GM12873 (cell line): ENCODE measurements at regions not wholly inside any gene's neighbourhood (a gene's known extent, or its start where the extent isn't known, plus 50 kb on each side); places are given as distances from the start of the nearest gene placed in this dataset.

Experiments
- TF ChIP-seq, protein P1 (sequence below): IDR thresholded peaks from 2 replicates; pipeline ENCODE4 v1.5.1; 2012; ENCODE audit warnings: low read depth, mild to moderate bottlenecking, moderate library complexity, low read length, control low read depth; ENCODE audit not compliant: insufficient read depth; ENCODE audit errors: missing control alignments

DNA sequence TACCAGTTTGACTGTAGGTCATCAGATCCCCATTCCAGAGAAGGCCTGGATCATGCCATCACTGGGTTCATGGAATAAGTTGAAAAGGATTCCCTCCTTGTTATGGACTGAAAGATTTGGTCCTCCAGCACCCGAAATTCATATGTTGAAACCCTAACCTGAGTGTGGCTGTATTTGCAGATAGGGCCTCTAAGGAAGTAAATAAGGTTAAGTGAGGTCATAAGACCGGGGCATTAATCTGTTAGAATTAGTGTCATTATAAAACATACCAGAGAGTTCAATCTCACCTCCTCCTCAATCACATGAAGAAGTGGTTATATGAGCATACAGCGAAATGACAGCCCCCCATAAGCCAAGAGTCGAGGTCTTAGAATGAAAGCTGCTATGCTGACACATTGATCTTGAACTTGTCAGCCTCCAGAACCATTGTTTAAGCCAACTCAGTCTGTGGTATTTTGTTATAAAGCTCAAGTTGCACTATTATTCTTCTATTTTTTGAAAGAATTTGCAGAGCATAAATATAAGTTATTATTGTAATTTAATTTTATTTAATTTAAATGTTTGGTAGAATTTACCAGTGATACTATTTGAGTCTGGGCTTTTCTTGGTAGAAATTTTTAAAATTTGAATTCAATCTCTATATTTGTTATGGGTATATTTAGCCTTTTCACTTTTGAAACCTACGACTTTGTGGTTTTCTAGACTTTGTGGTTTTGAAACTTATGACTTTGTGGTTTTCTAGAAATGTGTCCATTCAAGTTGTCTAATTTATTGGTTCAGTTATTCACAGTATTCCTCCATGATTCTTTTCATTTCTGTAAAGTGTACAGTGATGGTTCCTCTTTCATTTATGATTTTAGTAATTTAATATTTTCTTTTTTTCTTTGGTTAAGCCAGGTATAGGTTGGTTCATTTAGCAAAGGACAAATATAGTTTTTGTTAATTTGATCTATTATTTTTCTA lies 1206.7 kb upstream of the CDH2 start:
- TF ChIP-seq, protein P1, sequence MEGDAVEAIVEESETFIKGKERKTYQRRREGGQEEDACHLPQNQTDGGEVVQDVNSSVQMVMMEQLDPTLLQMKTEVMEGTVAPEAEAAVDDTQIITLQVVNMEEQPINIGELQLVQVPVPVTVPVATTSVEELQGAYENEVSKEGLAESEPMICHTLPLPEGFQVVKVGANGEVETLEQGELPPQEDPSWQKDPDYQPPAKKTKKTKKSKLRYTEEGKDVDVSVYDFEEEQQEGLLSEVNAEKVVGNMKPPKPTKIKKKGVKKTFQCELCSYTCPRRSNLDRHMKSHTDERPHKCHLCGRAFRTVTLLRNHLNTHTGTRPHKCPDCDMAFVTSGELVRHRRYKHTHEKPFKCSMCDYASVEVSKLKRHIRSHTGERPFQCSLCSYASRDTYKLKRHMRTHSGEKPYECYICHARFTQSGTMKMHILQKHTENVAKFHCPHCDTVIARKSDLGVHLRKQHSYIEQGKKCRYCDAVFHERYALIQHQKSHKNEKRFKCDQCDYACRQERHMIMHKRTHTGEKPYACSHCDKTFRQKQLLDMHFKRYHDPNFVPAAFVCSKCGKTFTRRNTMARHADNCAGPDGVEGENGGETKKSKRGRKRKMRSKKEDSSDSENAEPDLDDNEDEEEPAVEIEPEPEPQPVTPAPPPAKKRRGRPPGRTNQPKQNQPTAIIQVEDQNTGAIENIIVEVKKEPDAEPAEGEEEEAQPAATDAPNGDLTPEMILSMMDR, result no peak

DNA sequence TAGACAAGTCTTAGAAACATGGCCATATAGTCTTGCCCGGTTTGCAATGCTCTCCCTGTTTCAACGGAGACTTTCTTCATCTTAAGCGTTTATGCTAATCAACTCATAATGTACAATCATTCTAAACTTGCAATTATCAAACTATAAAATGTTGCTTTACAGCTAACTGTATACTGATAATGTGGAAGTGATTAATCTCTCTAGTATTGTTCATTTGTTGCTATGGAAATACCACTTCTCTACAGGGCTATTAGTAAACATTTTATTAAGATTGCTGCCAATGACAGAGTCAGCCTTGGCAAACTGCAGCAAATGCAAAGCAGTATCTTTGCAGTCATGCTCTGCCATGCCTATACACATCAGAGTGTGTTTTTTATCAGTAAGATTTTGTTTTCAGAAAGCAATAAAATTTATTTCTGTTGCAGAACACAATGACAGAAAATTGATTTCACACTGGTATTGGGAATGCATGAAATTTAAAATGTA lies 1201.8 kb upstream of the CDH2 start:
- TF ChIP-seq, protein P1, result no peak

DNA sequence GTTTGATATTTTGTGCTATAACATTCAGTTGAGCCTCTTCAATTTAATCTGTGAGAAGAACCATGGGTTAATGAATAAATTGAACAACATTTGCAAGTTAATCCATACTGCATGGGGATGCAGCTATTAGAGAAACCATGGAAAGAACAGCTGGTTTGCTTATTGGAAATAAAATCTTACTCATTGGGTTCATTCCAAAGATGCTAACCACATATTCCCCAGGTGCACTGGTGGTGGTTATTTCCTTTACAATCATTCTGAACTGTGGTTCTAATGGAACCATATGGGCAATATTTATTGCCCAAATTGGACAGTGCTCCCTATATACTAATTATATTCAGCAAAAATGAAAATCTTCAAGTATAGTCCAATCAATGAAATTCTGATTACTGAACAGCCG lies 1200.4 kb upstream of the CDH2 start:
- TF ChIP-seq, protein P1, result no peak

DNA sequence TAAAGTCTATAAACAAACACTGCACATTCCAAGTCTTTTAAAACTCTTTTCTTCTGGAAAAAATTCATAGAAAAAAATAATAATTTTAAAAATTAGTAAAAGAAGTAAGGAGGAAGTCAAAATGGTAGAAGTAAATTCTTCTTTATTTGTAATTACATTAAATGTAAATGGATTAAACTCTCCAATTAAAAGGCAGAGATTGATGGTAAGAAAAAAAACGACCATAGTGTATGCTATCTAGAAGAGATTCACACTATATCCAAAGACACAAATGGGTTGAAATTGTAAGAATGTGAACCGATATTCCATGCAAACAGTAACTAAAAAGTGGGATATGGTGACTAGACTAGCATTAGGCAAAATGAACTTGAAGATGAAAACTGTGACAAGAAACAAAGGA lies 1196.1 kb upstream of the CDH2 start:
- TF ChIP-seq, protein P1, result no peak

DNA sequence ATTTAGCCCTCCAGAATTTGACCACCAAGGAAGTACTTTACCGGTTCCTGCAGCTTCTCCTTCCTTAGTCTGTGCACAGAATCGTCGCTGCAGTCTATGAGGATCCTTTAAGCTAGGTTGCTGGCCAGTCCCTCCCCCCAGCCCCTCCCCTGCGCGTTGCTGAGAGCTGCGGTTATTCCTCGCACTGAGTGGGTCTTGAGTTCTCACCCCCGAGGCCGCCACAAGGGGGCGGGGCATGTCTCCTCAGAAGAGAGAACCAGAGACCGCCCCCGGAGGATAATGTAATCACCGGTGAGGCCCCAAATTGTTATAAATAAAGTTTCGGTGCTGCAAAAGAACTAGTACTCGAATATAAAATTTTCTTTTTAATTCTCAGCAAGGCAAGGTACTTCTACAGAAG lies 1184.9 kb upstream of the CDH2 start:
- TF ChIP-seq, protein P1, result no peak

DNA sequence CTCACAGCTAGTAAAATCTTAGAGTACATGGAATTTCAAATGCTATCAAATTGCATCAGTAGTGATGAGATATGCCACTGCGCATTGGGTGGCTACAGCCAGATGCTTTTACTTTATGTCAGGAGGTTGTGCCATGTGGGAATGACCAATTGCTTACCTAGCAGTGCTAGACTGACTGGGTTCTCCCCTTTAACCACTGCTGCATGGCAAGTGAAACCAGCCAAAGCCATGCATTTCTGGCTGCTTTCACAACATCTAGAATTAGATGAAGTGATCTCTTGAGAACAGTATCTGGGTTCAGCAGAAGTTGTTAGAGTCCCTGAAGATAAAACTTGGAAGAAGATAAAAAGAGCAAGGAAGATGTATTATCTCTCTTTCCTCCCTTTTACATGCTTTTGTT lies 1174.2 kb upstream of the CDH2 start:
- TF ChIP-seq, protein P1, result no peak

DNA sequence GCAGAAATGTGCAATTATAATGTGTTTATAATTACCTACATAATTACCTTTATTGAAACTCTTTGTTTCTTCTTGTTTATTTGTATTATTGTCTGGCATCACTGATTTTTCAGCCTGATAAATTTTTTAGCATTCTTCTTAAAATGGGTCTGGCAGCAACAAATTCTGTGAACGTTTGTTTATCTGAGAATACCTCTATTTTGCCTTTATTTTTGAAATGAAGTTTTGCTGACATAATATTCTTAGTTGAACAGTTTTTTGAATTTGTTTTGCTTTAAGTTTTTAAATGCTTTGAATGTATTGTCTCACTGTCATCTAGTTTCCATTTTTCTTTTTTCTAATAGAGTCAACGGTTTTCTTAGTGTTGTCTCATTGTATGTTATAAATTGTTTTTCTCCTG lies 1152.0 kb upstream of the CDH2 start:
- TF ChIP-seq, protein P1, result no peak
